ENCODE measurements at regions not wholly inside any gene's neighbourhood (a gene's known extent, or its start where the extent isn't known, plus 50 kb on each side); places are given as distances from the start of the nearest gene placed in this dataset.

DNA sequence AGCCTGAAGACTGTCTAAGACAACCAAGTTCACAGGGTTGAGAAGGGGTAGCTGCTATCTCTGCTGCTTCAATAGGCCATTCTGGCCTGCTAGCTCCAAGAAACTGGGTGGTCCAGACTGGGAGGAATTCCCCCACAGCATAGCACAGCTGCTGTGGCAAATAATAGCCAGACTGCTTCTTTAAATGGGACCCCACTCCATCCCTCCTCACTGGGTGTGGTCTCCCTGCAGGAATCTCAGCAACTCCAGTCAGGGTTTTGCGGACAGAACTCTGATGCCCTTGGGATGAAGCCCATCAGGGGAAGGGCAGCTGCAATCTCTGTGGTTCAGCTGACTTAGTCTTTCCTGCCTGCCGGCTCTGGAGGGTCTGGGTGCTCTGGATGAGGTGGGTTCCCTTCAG, 1018.6 kb upstream of the DIAPH2 start:
- Histone ChIP-seq H3K4me3 (ENCODE audit: low read length) (no peak overlapping the region), H3K36me3 (ENCODE audit: control insufficient read depth, insufficient read depth, low read length) (no peaks in the 10 kb centered on the region), H3K27ac (ENCODE audit: low read length) (no peak overlapping the region), H3K27me3 (ENCODE audit: control insufficient read depth, insufficient read depth, low read length) (peaks cover 3% of the 10 kb centered on the region), H3K9me3 (replicated peaks; ENCODE audit: control insufficient read depth, low read depth, low read length) (peaks cover 4% of the 10 kb centered on the region), H3K4me1 (ENCODE audit: control insufficient read depth, insufficient read depth, low read length) (no peaks in the 10 kb centered on the region)
- DNase-seq: no peak
- WGBS (ENCODE audit: insufficient coverage): 100% methylated on average over 1 of the region's 2 CpGs

DNA sequence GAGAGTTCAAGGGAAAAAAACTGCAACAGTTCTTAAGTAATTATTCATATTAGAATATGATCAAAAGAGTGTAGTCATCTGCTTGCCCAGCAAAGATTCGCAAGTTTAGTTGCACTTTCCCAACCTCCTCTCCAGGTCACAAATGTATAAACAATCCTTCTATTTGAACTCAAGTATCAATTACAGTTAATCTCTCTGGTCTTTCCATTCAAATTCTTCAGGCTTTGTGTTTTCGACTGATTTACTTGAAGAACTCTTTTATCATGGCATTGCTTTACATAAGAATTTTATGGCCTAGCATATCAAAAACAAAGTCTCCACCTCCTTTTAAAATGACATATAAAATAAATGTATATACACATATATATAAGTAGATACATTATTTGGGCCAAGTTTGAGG, 1009.6 kb upstream of the DIAPH2 start:
- Histone ChIP-seq H3K4me1 (ENCODE audit: control insufficient read depth, insufficient read depth, low read length) (no peaks in the 10 kb centered on the region), H3K36me3 (ENCODE audit: control insufficient read depth, insufficient read depth, low read length) (no peaks in the 10 kb centered on the region), H3K4me3 (ENCODE audit: low read length) (no peak overlapping the region), H3K27ac (ENCODE audit: low read length) (no peak overlapping the region), H3K9me3 (replicated peaks; ENCODE audit: control insufficient read depth, low read depth, low read length) (no peaks in the 10 kb centered on the region), H3K27me3 (ENCODE audit: control insufficient read depth, insufficient read depth, low read length) (peaks cover 2% of the 10 kb centered on the region)
- WGBS (ENCODE audit: insufficient coverage): no CpG with 5 or more reads among the region's 2 CpGs
- DNase-seq: no peak

DNA sequence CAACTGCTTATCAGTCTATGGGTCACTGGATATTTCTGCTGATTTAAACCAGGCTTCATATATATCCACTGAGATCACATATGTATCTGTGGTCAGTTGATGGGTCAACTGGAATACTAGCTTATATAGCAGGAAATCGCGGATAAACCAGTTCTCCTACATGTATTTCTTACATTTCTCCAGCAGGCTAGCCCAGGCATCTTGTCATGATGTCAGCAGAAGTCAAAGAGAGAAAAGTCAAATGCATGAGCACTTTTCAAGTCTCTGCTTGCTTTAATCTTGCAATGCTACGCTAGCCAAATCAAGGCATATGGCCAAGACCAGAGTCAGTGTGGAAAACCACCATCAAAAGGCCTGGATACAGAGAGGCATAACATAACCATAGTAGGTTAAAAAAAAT, 1008.8 kb upstream of the DIAPH2 start:
- H3K27ac ChIP-seq (ENCODE audit: low read length): no peak overlapping the region
- 67% methylated on average over 1 of the region's 3 CpGs for WGBS (ENCODE audit: insufficient coverage)
- no peaks in the 10 kb centered on the region for H3K36me3 ChIP-seq (ENCODE audit: control insufficient read depth, insufficient read depth, low read length)
- no peaks in the 10 kb centered on the region for H3K4me1 ChIP-seq (ENCODE audit: control insufficient read depth, insufficient read depth, low read length)
- no peak for DNase-seq
- peaks cover 2% of the 10 kb centered on the region for H3K27me3 ChIP-seq (ENCODE audit: control insufficient read depth, insufficient read depth, low read length)
- no peaks in the 10 kb centered on the region for H3K9me3 ChIP-seq (replicated peaks; ENCODE audit: control insufficient read depth, low read depth, low read length)
- no peak overlapping the region for H3K4me3 ChIP-seq (ENCODE audit: low read length)

DNA sequence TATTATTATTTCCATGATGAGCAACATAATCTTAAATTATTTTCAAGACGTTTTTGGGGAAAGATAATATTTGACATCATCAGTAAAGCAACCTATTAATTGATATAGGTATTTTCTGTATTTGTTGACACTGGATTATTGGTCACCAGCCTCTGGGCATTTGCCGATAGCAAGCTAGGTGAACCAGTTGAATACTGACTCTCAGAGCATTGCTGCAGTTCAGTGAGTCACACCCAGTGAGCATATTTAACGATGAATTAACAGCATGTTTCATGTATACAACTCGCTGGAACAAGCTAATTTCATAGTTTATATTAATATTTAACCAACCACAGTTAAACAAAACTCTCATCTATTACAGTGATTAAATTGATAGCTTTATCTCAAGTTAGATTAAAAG, 1006.0 kb upstream of the DIAPH2 start:
- Histone ChIP-seq H3K4me1 (ENCODE audit: control insufficient read depth, insufficient read depth, low read length) (no peaks in the 10 kb centered on the region), H3K9me3 (replicated peaks; ENCODE audit: control insufficient read depth, low read depth, low read length) (no peaks in the 10 kb centered on the region), H3K36me3 (ENCODE audit: control insufficient read depth, insufficient read depth, low read length) (no peaks in the 10 kb centered on the region), H3K27me3 (ENCODE audit: control insufficient read depth, insufficient read depth, low read length) (peaks cover 2% of the 10 kb centered on the region), H3K27ac (ENCODE audit: low read length) (no peak overlapping the region), H3K4me3 (ENCODE audit: low read length) (no peak overlapping the region)
- DNase-seq: no peak
- no CpG with 5 or more reads among the region's 4 CpGs for WGBS (ENCODE audit: insufficient coverage)

DNA sequence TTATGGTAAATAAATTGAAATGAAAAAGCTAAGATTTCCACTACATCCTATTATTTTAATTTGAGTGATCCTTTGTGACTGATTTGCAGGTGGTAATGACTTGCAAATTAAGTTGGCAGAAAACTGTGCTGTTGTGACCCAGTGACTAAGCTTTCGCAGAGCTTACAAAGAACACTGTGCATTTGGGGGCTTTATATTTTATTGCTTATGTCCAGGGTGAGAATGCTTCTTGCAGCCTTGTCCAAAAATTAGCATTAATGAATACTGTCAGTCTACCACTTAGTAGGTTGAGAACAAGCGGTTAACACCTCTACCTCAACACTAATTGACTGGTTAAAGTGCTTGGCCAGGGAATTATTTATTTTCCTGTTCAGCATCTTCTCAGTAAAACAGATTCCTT, 991.3 kb upstream of the DIAPH2 start:
- Histone ChIP-seq H3K27me3 (ENCODE audit: control insufficient read depth, insufficient read depth, low read length) (peaks cover 2% of the 10 kb centered on the region), H3K27ac (ENCODE audit: low read length) (no peak overlapping the region), H3K9me3 (replicated peaks; ENCODE audit: control insufficient read depth, low read depth, low read length) (no peaks in the 10 kb centered on the region), H3K4me1 (ENCODE audit: control insufficient read depth, insufficient read depth, low read length) (no peaks in the 10 kb centered on the region), H3K36me3 (ENCODE audit: control insufficient read depth, insufficient read depth, low read length) (no peaks in the 10 kb centered on the region), H3K4me3 (ENCODE audit: low read length) (no peak overlapping the region)
- no peak for DNase-seq
- no CpG with 5 or more reads among the region's 2 CpGs for WGBS (ENCODE audit: insufficient coverage)

DNA sequence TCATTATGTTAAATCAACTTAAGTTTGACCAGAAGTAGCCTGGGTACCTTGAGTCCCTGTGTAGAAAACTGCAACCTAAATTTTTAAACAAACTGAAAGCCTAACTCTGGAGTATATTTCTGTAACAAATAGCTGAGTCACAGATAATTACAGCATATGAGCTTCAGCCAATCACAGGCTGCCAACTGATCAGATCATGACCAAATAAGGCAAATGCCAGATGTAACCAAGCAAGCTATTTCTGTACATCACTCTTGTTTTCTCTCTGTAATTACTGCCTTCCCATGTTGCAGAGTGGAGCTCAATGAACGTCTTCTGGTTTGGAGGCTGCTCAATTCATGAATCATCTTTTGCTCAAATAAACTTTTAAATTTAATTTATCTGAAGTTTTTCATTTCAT, 980.9 kb upstream of the DIAPH2 start:
- Histone ChIP-seq H3K4me3 (ENCODE audit: low read length) (no peak overlapping the region), H3K27ac (ENCODE audit: low read length) (no peak overlapping the region), H3K9me3 (replicated peaks; ENCODE audit: control insufficient read depth, low read depth, low read length) (no peaks in the 10 kb centered on the region), H3K27me3 (ENCODE audit: control insufficient read depth, insufficient read depth, low read length) (no peaks in the 10 kb centered on the region), H3K36me3 (ENCODE audit: control insufficient read depth, insufficient read depth, low read length) (no peaks in the 10 kb centered on the region), H3K4me1 (ENCODE audit: control insufficient read depth, insufficient read depth, low read length) (no peaks in the 10 kb centered on the region)
- WGBS (ENCODE audit: insufficient coverage): no CpG with 5 or more reads among the region's 1 CpG
- no peak for DNase-seq

DNA sequence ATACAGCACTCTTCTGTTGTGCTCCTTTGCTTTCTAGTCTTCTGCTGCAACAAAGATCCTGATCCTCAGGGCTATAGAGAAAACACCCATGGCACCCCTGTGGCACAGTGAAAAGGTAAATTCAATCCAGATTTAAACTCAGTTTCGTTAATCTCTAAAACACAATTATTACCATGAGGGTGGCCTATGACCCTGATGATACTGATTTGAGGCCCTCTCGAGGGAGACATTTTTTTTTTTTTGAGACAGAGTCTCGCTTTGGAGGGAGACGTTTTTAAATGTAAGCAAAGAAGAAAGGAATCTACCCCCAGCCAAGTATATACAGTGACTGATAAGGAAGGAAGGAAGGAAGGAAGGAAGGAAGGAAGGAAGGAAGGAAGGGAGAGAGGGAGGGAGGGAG, 967.8 kb upstream of the DIAPH2 start:
- Histone ChIP-seq H3K27me3 (ENCODE audit: control insufficient read depth, insufficient read depth, low read length) (no peaks in the 10 kb centered on the region), H3K4me3 (ENCODE audit: low read length) (no peak overlapping the region), H3K9me3 (replicated peaks; ENCODE audit: control insufficient read depth, low read depth, low read length) (no peaks in the 10 kb centered on the region), H3K4me1 (ENCODE audit: control insufficient read depth, insufficient read depth, low read length) (no peaks in the 10 kb centered on the region), H3K36me3 (ENCODE audit: control insufficient read depth, insufficient read depth, low read length) (no peaks in the 10 kb centered on the region), H3K27ac (ENCODE audit: low read length) (no peak overlapping the region)
- no peak for DNase-seq
- WGBS (ENCODE audit: insufficient coverage): no CpG with 5 or more reads among the region's 4 CpGs

DNA sequence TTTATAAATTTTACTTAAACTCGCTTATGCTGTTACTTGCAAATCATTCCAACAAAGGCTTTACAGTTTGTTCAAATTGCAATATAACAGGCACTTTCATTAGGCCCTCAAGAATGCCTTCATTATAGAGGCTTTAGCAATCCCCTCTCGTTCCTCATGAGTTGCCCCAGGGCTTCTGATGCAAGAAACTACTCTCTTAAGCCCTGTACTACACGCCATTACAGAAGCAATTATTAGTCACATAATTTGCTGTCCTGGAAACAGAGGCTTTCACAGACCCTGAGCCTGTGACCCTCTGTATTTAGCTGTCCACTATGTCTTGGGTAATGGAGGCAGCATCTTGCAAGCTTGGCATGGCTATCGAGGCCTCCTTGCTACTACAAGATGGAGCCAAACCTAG, 965.9 kb upstream of the DIAPH2 start:
- Histone ChIP-seq H3K4me1 (ENCODE audit: control insufficient read depth, insufficient read depth, low read length) (no peaks in the 10 kb centered on the region), H3K4me3 (ENCODE audit: low read length) (no peak overlapping the region), H3K27ac (ENCODE audit: low read length) (no peak overlapping the region), H3K36me3 (ENCODE audit: control insufficient read depth, insufficient read depth, low read length) (no peaks in the 10 kb centered on the region), H3K27me3 (ENCODE audit: control insufficient read depth, insufficient read depth, low read length) (peaks cover 3% of the 10 kb centered on the region), H3K9me3 (replicated peaks; ENCODE audit: control insufficient read depth, low read depth, low read length) (no peaks in the 10 kb centered on the region)
- DNase-seq: no peak
- WGBS (ENCODE audit: insufficient coverage): 72% methylated on average over 2 of the region's 4 CpGs

DNA sequence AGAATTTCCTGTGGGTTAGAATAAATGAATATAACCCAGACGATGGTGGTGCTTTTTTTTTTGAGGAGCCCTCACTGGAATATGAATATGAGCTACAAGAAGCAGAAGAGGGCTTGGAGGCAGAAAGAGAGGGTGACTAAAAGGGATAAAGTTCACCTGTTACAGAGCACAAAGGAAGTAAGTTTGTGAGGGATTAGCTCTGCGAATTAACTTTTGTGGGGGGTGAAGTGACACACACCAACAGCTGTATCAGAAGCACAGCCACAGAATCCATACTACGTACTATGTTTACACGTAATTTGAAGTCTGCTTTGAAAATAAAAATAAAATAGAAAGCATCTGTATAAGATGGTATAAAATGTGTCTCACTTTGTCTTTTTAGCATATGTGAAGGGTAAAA, 963.6 kb upstream of the DIAPH2 start:
- no peak overlapping the region for H3K4me3 ChIP-seq (ENCODE audit: low read length)
- peak; percentile 40 for DNase-seq
- no peaks in the 10 kb centered on the region for H3K9me3 ChIP-seq (replicated peaks; ENCODE audit: control insufficient read depth, low read depth, low read length)
- H3K36me3 ChIP-seq (ENCODE audit: control insufficient read depth, insufficient read depth, low read length): no peaks in the 10 kb centered on the region
- no peak overlapping the region for H3K27ac ChIP-seq (ENCODE audit: low read length)
- H3K4me1 ChIP-seq (ENCODE audit: control insufficient read depth, insufficient read depth, low read length): no peaks in the 10 kb centered on the region
- 43% methylated on average over 2 of the region's 4 CpGs for WGBS (ENCODE audit: insufficient coverage)
- H3K27me3 ChIP-seq (ENCODE audit: control insufficient read depth, insufficient read depth, low read length): peaks cover 3% of the 10 kb centered on the region

DNA sequence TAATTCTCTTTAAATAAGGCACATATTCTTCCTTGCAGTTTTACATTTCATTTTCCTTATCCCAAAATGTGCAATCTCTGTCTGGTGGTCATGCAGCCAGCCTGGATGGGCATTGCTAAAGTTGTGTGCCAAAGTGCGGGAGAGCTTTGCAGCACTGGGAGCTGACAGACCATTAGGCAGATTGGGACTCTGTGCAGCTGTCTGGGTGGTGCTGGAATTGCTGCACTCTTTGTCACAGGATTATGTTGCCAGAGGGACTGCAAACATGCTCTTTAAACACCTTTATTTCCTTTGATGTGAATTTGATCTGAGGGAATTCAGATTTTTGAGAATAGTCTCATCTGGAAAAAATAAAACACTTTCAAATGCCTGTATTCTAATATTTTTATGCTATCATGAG, 956.2 kb upstream of the DIAPH2 start:
- WGBS (ENCODE audit: insufficient coverage): 80% methylated on average over 1 of the region's 1 CpG
- no peak overlapping the region for H3K4me3 ChIP-seq (ENCODE audit: low read length)
- H3K9me3 ChIP-seq (replicated peaks; ENCODE audit: control insufficient read depth, low read depth, low read length): no peaks in the 10 kb centered on the region
- H3K36me3 ChIP-seq (ENCODE audit: control insufficient read depth, insufficient read depth, low read length): no peaks in the 10 kb centered on the region
- peaks cover 2% of the 10 kb centered on the region for H3K27me3 ChIP-seq (ENCODE audit: control insufficient read depth, insufficient read depth, low read length)
- no peaks in the 10 kb centered on the region for H3K4me1 ChIP-seq (ENCODE audit: control insufficient read depth, insufficient read depth, low read length)
- H3K27ac ChIP-seq (ENCODE audit: low read length): no peak overlapping the region
- DNase-seq: peak; percentile 48

DNA sequence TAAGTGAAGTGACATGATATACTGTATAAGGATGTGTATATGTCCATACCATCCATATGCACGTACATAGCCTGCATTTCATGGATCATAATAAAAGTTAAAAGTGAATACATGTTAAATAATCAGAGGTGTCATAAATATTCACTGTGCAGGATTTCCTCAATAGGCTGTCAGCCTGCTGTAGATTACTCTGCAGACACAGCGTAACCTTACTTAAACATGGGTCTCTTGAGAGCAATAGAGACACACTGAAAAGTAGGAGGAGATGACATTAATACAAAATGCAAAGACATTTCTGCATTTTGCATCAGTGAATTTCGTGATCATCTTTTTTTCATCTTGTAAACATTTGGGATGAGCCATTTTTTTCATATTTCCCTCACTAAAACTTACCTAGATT, 955.2 kb upstream of the DIAPH2 start:
- no peak for DNase-seq
- Histone ChIP-seq H3K27me3 (ENCODE audit: control insufficient read depth, insufficient read depth, low read length) (peaks cover 2% of the 10 kb centered on the region), H3K9me3 (replicated peaks; ENCODE audit: control insufficient read depth, low read depth, low read length) (no peaks in the 10 kb centered on the region), H3K36me3 (ENCODE audit: control insufficient read depth, insufficient read depth, low read length) (no peaks in the 10 kb centered on the region), H3K4me1 (ENCODE audit: control insufficient read depth, insufficient read depth, low read length) (no peaks in the 10 kb centered on the region), H3K27ac (ENCODE audit: low read length) (no peak overlapping the region), H3K4me3 (ENCODE audit: low read length) (no peak overlapping the region)
- no CpG with 5 or more reads among the region's 3 CpGs for WGBS (ENCODE audit: insufficient coverage)

Measured in muscle of leg (tissue), 3 donors.